ENCODE measurements at regions not wholly inside any gene's neighbourhood (a gene's known extent, or its start where the extent isn't known, plus 50 kb on each side); places are given as distances from the start of the nearest gene placed in this dataset.

DNA sequence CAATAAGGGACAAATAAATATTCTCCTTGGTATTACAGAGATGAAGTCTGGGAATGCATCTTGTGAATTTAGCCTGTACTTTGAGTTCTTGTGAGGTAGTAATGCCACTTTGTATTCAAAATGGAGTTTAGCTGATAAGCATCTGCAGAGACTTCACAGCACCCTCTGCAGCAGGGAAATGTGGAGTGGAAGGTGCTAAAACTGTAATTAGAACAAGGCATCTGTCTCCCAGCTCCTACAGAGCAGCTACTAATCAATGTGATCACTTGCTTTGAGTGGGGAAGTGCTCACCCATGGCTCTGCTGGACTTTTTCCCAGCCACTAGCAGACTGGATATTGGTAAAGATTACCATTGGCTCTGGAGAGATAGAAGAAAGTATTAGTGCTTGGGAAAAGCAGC, 56.2 kb upstream of the TMEFF2 start:
- no peak overlapping the region for H3K27ac ChIP-seq
- no peaks in the 10 kb centered on the region for H3K27me3 ChIP-seq
- no peaks in the 10 kb centered on the region for H3K9me3 ChIP-seq
- H3K4me1 ChIP-seq (ENCODE audit: control insufficient read depth in 1 of 2, insufficient read depth in 1 of 2, low read depth in 1 of 2, low read length in 1 of 2) = no peaks in the 10 kb centered on the region
- no peak overlapping the region for H3K4me3 ChIP-seq (ENCODE audit: low read depth in 1 of 2, low read length in 1 of 2)
- TF ChIP-seq CTCF (IDR thresholded peaks at IDR 0.05) = no peak
- H3K36me3 ChIP-seq = no peaks in the 10 kb centered on the region

- no peaks in the 10 kb centered on the region for H3K9me3 ChIP-seq
- H3K4me3 ChIP-seq (ENCODE audit: low read depth in 1 of 2, low read length in 1 of 2) = no peak overlapping the region
- H3K27ac ChIP-seq = no peak overlapping the region
- no peak for TF ChIP-seq CTCF (IDR thresholded peaks at IDR 0.05)
- no peaks in the 10 kb centered on the region for H3K36me3 ChIP-seq
- no peaks in the 10 kb centered on the region for H3K4me1 ChIP-seq (ENCODE audit: control insufficient read depth in 1 of 2, insufficient read depth in 1 of 2, low read depth in 1 of 2, low read length in 1 of 2)
- no peaks in the 10 kb centered on the region for H3K27me3 ChIP-seq
Measured at GRCh38 chr2:192247456-192247855, 52.7 kb upstream of the TMEFF2 start.

DNA sequence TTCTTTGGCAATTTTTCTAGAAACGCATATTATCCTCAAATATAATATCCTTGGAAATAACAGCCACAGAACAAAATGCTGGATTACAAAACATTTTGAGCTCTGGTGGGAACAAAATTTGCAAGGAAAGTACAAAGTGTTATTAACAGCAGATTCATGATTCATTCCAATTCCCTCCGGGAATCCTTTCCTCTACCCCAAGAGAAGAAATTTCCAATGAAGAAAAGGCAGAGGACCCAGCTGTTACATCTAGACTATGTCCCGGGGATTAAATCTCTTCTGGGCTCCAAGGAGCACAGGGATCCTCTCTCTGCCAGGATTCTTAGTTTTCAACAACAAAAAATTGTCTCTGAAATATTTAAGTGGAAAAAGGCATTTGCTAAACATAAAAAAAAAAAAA, 51.6 kb upstream of the TMEFF2 start:
- no peak overlapping the region for H3K27ac ChIP-seq
- H3K4me1 ChIP-seq (ENCODE audit: control insufficient read depth in 1 of 2, insufficient read depth in 1 of 2, low read depth in 1 of 2, low read length in 1 of 2) = no peaks in the 10 kb centered on the region
- no peak for TF ChIP-seq CTCF (IDR thresholded peaks at IDR 0.05)
- H3K9me3 ChIP-seq = no peaks in the 10 kb centered on the region
- H3K27me3 ChIP-seq = no peaks in the 10 kb centered on the region
- H3K4me3 ChIP-seq (ENCODE audit: low read depth in 1 of 2, low read length in 1 of 2) = no peak overlapping the region
- no peaks in the 10 kb centered on the region for H3K36me3 ChIP-seq

- Histone ChIP-seq H3K4me3 (ENCODE audit: low read depth in 1 of 2, low read length in 1 of 2) (no peak overlapping the region), H3K4me1 (ENCODE audit: control insufficient read depth in 1 of 2, insufficient read depth in 1 of 2, low read depth in 1 of 2, low read length in 1 of 2) (no peaks in the 10 kb centered on the region), H3K36me3 (no peaks in the 10 kb centered on the region), H3K9me3 (no peaks in the 10 kb centered on the region), H3K27ac (no peak overlapping the region), H3K27me3 (no peaks in the 10 kb centered on the region)
- no peak for TF ChIP-seq CTCF (IDR thresholded peaks at IDR 0.05)
Measured at GRCh38 chr2:192245329-192245728, 50.6 kb upstream of the TMEFF2 start.
